B cell (primary cell): ENCODE measurements at regions not wholly inside any gene's neighbourhood (a gene's known extent, or its start where the extent isn't known, plus 50 kb on each side); places are given as distances from the start of the nearest gene placed in this dataset.
"Not testable (repeated sequence)": the region's sequence is repeated elsewhere in the genome, so short reads cannot be mapped to it uniquely, and the experiment has no call there.

Experiments
- ATAC-seq: fragments of 200-7000 bp; cut with Tn5 transposase; one replicate; pipeline ENCODE4 v1.10.0; 2021; ENCODE audit warnings: low read depth, mild to moderate bottlenecking, moderate number of reproducible peaks, moderate library complexity
- CTCF ChIA-PET: fragments of 350-600 bp; sonication (Branson Sonifier 250); formaldehyde crosslinking; loops from one replicate; lab custom pipeline; 2021; ENCODE audit warnings: antibody characterized with exemption, inconsistent platforms; lab: Charles Lee
- POLR2A ChIA-PET: fragments of 350-600 bp; sonication (Branson Sonifier 250); formaldehyde crosslinking; loops from one replicate; lab custom pipeline; 2021; ENCODE audit warnings: antibody characterized with exemption; lab: Charles Lee
- DNase-seq: peaks from one replicate; pipeline ENCODE4 v3.0.0; 2013
- H2AFZ ChIP-seq: 2 replicates; pipeline ENCODE4 v1.6.1; 2012; ENCODE audit warnings: mild to moderate bottlenecking, low read depth, low read length; ENCODE audit not compliant: insufficient read depth, poor library complexity, severe bottlenecking
- H3K27ac ChIP-seq, 2 donors: 1 replicate in 1 of 2; 2 replicates in 1 of 2; pipeline ENCODE4 v1.5.1; 2012 to 2013; ENCODE audit warnings: low read length in 2 of 2, mild to moderate bottlenecking in 2 of 2, moderate library complexity in 1 of 2
- H3K27me3 ChIP-seq, 4 experiments: fragments of 200-600 bp in 1 of 4; sonication (generic) in 1 of 4; replicated peaks in 1 of 4; 1 replicate in 2 of 4; 2 replicates in 2 of 4; pipeline versions ENCODE4 v1.6.1 to v1.7.0; 2013 to 2016; ENCODE audit warnings: low read length in 3 of 4, mild to moderate bottlenecking in 2 of 4, mixed read lengths in 1 of 4, moderate library complexity in 1 of 4; ENCODE audit not compliant: insufficient read depth in 4 of 4, control insufficient read depth in 3 of 4; ENCODE audit errors: control extremely low read depth in 1 of 4
- H3K36me3 ChIP-seq, 2 experiments: replicated peaks in 1 of 2; 1 replicate in 1 of 2; 2 replicates in 1 of 2; pipeline versions ENCODE4 v1.6.1 to v1.7.1; 2013; ENCODE audit warnings: low read length in 1 of 2; ENCODE audit not compliant: insufficient read depth in 2 of 2, control insufficient read depth in 1 of 2; ENCODE audit errors: control extremely low read depth in 1 of 2, extremely low read depth in 1 of 2
- H3K4me1 ChIP-seq, 2 donors: fragments of 200-600 bp in 1 of 2; sonication (generic) in 1 of 2; 1 replicate in 1 of 2; 2 replicates in 1 of 2; pipeline versions ENCODE4 v1.5.1 to v1.6.1; 2013 to 2017; ENCODE audit warnings: low read length in 2 of 2; ENCODE audit not compliant: control insufficient read depth in 2 of 2, insufficient read depth in 2 of 2
- H3K4me2 ChIP-seq: replicated peaks from 2 replicates; pipeline ENCODE3; 2012; ENCODE audit warnings: mild to moderate bottlenecking, low read depth, low read length; ENCODE audit not compliant: poor library complexity, severe bottlenecking
- H3K4me3 ChIP-seq, 5 experiments: fragments of 200-600 bp in 1 of 5; sonication (generic) in 1 of 5; 1 replicate in 3 of 5; 2 replicates in 2 of 5; pipeline versions ENCODE4 v1.5.1 to v1.7.0; 2011 to 2016; ENCODE audit warnings: low read length in 4 of 5, mild to moderate bottlenecking in 4 of 5, low read depth in 2 of 5, control low read depth in 1 of 5, moderate library complexity in 1 of 5; ENCODE audit not compliant: insufficient read depth in 1 of 5; ENCODE audit errors: control extremely low read depth in 1 of 5, extremely low read depth in 1 of 5
- H3K79me2 ChIP-seq: fragments of 200-600 bp; sonication (generic); one replicate; pipeline ENCODE4 v1.6.0; 2016; ENCODE audit warnings: low read length; ENCODE audit not compliant: control insufficient read depth, insufficient read depth
- H3K9ac ChIP-seq: fragments of 200-600 bp; sonication (generic); 2 replicates; pipeline ENCODE4 v1.6.1; 2017; ENCODE audit warnings: mild to moderate bottlenecking, low read length, moderate library complexity
- H3K9me3 ChIP-seq, 3 donors: one replicate each; pipeline versions ENCODE4 v1.6.1 to v1.7.1; 2013; ENCODE audit warnings: low read length in 2 of 3; ENCODE audit not compliant: control insufficient read depth in 2 of 3, insufficient read depth in 1 of 3; ENCODE audit errors: control extremely low read depth in 1 of 3
- H4K20me1 ChIP-seq: 2 replicates; pipeline ENCODE4 v1.6.0; 2012; ENCODE audit warnings: mild to moderate bottlenecking, low read length; ENCODE audit not compliant: insufficient read depth, control insufficient read depth, poor library complexity, severe bottlenecking
- H3K27ac Mint-ChIP-seq: one replicate; pipeline ENCODE4 v1.8.0; 2021; ENCODE audit warnings: mixed read lengths
- H3K27me3 Mint-ChIP-seq: one replicate; pipeline ENCODE4 v1.8.0; 2021; ENCODE audit warnings: mixed read lengths
- H3K4me1 Mint-ChIP-seq: one replicate; pipeline ENCODE4 v1.8.0; 2021; ENCODE audit warnings: mixed read lengths
- H3K4me3 Mint-ChIP-seq: one replicate; pipeline ENCODE4 v1.8.0; 2021; ENCODE audit warnings: mixed read lengths
- H3K9me3 Mint-ChIP-seq: one replicate; pipeline ENCODE4 v1.8.0; 2022; ENCODE audit warnings: mixed read lengths; ENCODE audit not compliant: insufficient read depth
- EZH2 ChIP-seq: IDR thresholded peaks from 2 replicates; pipeline ENCODE4 v1.6.1; 2012; ENCODE audit warnings: borderline replicate concordance, low read depth, mild to moderate bottlenecking, moderate library complexity, low read length; ENCODE audit not compliant: insufficient read depth, poor library complexity, severe bottlenecking
- WGBS: methylation state at CpG from one replicate; pipeline ENCODE4 v1.1.5; 2013; ENCODE audit warnings: missing lambda C conversion rate; ENCODE audit not compliant: insufficient coverage; 5-methylcytosine and 5-hydroxymethylcytosine counted together
- intact Hi-C: fragments of 100-400 bp; cut with micrococcal nuclease; formaldehyde crosslinking; loops from one replicate; pipeline ENCODE4 v1.10.0; 2022
- TF ChIP-seq, protein P1 (sequence below): fragments of 200-600 bp; IDR thresholded peaks from one replicate; pipeline ENCODE4 v1.8.0; 2022; ENCODE audit warnings: antibody characterized with exemption, mild to moderate bottlenecking

GRCh38 chr2:149858216-149858615, 270.6 kb upstream of the MMADHC start:
- CTCF ChIA-PET = no interaction called here
- H2AFZ ChIP-seq = no peak overlapping the region
- no peaks in the 10 kb centered on the region for H3K9me3 Mint-ChIP-seq
- no peak for DNase-seq
- no peak overlapping the region for H3K4me3 Mint-ChIP-seq
- no peaks in the 10 kb centered on the region for H3K36me3 ChIP-seq
- no peaks in the 10 kb centered on the region for H3K4me1 Mint-ChIP-seq
- H3K4me1 ChIP-seq = no peaks in the 10 kb centered on the region
- H3K27me3 Mint-ChIP-seq = no peaks in the 10 kb centered on the region
- no peaks in the 10 kb centered on the region for H4K20me1 ChIP-seq
- H3K9ac ChIP-seq = no peak overlapping the region
- TF ChIP-seq EZH2 = no peak
- TF ChIP-seq, protein P1, sequence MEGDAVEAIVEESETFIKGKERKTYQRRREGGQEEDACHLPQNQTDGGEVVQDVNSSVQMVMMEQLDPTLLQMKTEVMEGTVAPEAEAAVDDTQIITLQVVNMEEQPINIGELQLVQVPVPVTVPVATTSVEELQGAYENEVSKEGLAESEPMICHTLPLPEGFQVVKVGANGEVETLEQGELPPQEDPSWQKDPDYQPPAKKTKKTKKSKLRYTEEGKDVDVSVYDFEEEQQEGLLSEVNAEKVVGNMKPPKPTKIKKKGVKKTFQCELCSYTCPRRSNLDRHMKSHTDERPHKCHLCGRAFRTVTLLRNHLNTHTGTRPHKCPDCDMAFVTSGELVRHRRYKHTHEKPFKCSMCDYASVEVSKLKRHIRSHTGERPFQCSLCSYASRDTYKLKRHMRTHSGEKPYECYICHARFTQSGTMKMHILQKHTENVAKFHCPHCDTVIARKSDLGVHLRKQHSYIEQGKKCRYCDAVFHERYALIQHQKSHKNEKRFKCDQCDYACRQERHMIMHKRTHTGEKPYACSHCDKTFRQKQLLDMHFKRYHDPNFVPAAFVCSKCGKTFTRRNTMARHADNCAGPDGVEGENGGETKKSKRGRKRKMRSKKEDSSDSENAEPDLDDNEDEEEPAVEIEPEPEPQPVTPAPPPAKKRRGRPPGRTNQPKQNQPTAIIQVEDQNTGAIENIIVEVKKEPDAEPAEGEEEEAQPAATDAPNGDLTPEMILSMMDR = no peak
- H3K9me3 ChIP-seq = peaks cover 0 to 1% (median 0%) of the 10 kb centered on the region in 3 donors
- H3K79me2 ChIP-seq = no peaks in the 10 kb centered on the region
- intact Hi-C loops = no loop called here
- no peak overlapping the region for H3K27ac Mint-ChIP-seq
- H3K27me3 ChIP-seq = no peaks in the 10 kb centered on the region
- H3K4me2 ChIP-seq = no peak overlapping the region
- H3K27ac ChIP-seq = no peak overlapping the region
- ATAC-seq = no peak
- H3K4me3 ChIP-seq = no peak overlapping the region
- POLR2A ChIA-PET = no interaction called here

DNA sequence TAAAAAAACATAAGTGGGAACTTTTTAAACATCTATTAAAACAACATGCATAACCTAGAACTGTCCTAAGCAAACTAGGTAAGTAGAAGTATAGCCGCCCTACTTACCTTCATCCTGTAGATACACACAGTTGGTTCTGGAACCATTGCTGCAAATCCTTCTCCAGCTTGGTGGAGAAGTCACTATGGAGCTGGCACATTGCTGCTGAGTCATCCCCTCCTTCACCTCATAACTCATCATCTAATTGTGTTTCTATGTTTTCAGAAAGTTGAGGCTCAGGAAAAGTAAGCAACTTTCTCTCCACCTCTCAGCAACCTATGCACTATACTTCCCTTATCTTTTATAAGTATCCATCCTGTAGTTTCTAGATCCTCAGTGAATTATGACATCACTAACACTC, 269.8 kb upstream of the MMADHC start:
- TF ChIP-seq, protein P1 = no peak
- no peak for TF ChIP-seq EZH2
- Histone ChIP-seq H3K4me2 (no peak overlapping the region), H3K9ac (no peak overlapping the region), H3K4me3 (no peak overlapping the region), H3K27ac (no peak overlapping the region), H3K27me3 (no peaks in the 10 kb centered on the region), H3K4me1 (no peaks in the 10 kb centered on the region), H3K36me3 (no peaks in the 10 kb centered on the region), H4K20me1 (no peaks in the 10 kb centered on the region), H2AFZ (no peak overlapping the region), H3K79me2 (no peaks in the 10 kb centered on the region), H3K9me3 (peaks cover 0 to 1% (median 0%) of the 10 kb centered on the region in 3 donors)
- H3K27ac Mint-ChIP-seq = no peak overlapping the region
- CTCF ChIA-PET = no interaction called here
- no peaks in the 10 kb centered on the region for H3K4me1 Mint-ChIP-seq
- no peaks in the 10 kb centered on the region for H3K27me3 Mint-ChIP-seq
- intact Hi-C loops = no loop called here
- DNase-seq = no peak
- no peaks in the 10 kb centered on the region for H3K9me3 Mint-ChIP-seq
- POLR2A ChIA-PET = no interaction called here
- no peak for ATAC-seq
- WGBS = no CpG with 5 or more reads among the region's 1 CpG
- H3K4me3 Mint-ChIP-seq = no peak overlapping the region

GRCh38 chr2:149855859-149856258, 268.3 kb upstream of the MMADHC start:
- ATAC-seq, H3K4me3 ChIP-seq, H3K27ac ChIP-seq, DNase-seq, H3K27ac Mint-ChIP-seq, H3K4me3 Mint-ChIP-seq, CTCF ChIA-PET, H3K9ac ChIP-seq, H3K36me3 ChIP-seq, H3K27me3 Mint-ChIP-seq, H3K79me2 ChIP-seq, H3K4me1 ChIP-seq, H3K27me3 ChIP-seq, H3K4me1 Mint-ChIP-seq, H4K20me1 ChIP-seq, H2AFZ ChIP-seq, intact Hi-C loops, H3K9me3 ChIP-seq, H3K4me2 ChIP-seq, POLR2A ChIA-PET, H3K9me3 Mint-ChIP-seq: not testable (repeated sequence)
- no CpG with 5 or more reads among the region's 5 CpGs for WGBS
